ENCODE measurements at regions not wholly inside any gene's neighbourhood (a gene's known extent, or its start where the extent isn't known, plus 50 kb on each side); places are given as distances from the start of the nearest gene placed in this dataset.
A peak's percentile ranks its signal among the peaks of the same experiment; 100 is the strongest.
"Not testable (repeated sequence)": the region's sequence is repeated elsewhere in the genome, so short reads cannot be mapped to it uniquely, and the experiment has no call there.

DNA sequence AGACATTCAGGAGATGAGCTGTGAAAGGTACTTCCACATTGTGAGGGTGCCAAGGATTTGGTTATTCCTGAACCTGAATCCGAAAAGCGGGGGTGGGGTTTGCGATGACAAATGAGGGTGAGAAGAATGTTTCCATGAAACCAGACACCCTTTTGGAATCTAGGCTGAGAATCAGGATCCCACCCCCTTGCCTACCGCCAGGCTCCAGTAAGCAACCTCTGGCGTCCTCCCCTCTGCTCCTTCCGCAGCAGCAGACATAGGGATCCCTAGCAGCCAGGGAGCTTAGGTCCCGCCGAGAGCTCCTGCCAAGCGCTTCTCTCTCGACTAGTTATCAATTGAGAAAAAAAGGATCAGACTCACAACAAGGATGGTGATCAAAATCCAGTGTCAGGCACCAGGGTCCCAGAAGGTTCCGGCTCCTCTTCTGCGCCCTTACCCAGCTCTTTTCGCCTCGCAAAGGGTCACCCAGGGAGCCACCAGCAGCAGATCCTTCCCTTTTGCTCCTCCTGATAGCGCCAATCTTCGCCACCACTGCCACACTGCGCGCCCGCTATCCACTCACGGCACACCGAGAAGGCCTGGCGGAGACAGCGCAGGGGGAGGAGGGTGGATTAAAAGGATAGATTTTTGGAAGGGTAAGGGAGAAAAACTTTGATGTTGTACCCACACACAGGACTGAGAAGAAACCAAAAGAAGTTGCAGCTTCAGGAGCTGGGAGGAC is 859.5 kb downstream of the KCNJ18 start:
- DNase-seq (ENCODE audit: low read depth, low spot score); in situ Hi-C loops (cut with HindIII; ENCODE audit: low pct_unique_long_range_greater_than_20kb, low sequenced_read_pairs): not testable (repeated sequence)

DNA sequence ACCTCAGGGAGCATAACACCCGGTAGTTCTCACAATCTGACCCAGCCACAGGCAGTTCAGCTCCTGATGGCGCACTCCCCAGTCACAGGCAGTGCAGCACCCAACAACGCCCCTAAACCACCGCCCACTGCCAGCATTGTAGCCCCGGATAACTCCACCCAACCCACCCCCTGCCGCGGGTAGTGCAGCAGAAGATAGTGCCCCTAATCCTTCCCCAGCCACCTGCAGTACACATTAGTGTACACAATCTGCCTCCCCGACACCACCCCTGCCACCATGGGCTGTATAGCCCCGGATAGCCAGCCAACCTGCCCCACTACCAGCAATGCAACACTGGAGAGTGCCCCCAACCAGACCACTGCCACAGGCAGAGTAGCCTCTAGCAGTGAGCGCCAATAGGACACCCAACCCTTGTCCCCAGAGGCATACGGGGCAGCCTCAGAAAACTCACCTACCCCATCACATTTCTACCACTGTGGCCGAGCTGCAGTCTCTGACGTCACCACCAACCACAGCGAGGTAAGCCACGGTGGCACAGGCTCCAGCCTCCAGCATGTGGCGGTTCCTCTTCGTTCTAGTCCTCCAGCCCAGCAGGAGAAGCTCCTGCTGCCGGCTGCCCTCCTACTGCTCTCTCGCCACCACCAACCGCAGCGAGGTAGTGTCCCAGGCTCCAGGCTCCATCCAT is 877.3 kb downstream of the KCNJ18 start:
- DNase-seq (ENCODE audit: low read depth, low spot score) = no peak

GRCh38 chr17:22570144-22570845 is 878.0 kb downstream of the KCNJ18 start:
- in situ Hi-C loops (cut with HindIII; ENCODE audit: low pct_unique_long_range_greater_than_20kb, low sequenced_read_pairs) = no loop called here
- DNase-seq (ENCODE audit: low read depth, low spot score) = no peak

More for the DNA sequence above, 877.3 kb downstream of the KCNJ18 start:
- in situ Hi-C loops (cut with HindIII; ENCODE audit: low pct_unique_long_range_greater_than_20kb, low sequenced_read_pairs) = no loop called here

DNA sequence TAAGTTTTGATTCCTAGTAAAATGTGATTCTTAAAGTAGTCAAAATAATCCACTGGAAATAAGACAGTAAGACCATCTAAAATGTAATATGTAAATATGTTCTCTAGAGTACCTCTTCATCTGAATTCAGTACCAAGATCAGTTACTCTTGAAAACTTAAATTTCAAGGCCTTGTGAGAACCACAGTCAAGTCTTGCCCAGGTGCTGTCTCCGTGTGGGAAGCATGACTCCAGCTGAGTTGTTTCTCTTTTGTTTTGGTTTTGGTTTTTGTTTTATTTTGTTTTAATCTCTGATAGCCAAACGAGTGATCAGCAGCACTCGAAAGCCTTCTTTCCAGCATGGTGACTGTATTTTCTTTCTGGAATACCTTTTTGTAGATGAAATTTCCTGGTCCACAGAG is 907.0 kb downstream of the KCNJ18 start:
- in situ Hi-C loops (cut with HindIII; ENCODE audit: low pct_unique_long_range_greater_than_20kb, low sequenced_read_pairs) = no loop called here
- no peak for DNase-seq (ENCODE audit: low read depth, low spot score)

GRCh38 chr17:22600644-22601298 is 908.4 kb downstream of the KCNJ18 start:
- in situ Hi-C loops (cut with HindIII; ENCODE audit: low pct_unique_long_range_greater_than_20kb, low sequenced_read_pairs) = no loop called here
- DNase-seq (ENCODE audit: low read depth, low spot score) = peak; percentile 79

Small RNA genes lying in the stretch of these regions (small RNA-seq; reads per million reads assigned to genes)
- gene ABBA01006766.1 = 0 reads per million in 2 experiments
- 0 reads per million in 2 experiments for gene NMTRS-TGA3-1
